Mammary epithelial cell (primary cell): ENCODE measurements at regions not wholly inside any gene's neighbourhood (a gene's known extent, or its start where the extent isn't known, plus 50 kb on each side); places are given as distances from the start of the nearest gene placed in this dataset.

ENCODE experiments used
- CTCF ChIP-seq, 2 donors: IDR thresholded peaks in 1 of 2; conservative IDR thresholded peaks in 1 of 2; 2 replicates each; pipeline ENCODE4 v1.5.1; 2011 to 2012; ENCODE audit warnings: inconsistent platforms in 2 of 2, low read length in 2 of 2, mild to moderate bottlenecking in 2 of 2, control low read depth in 1 of 2, low read depth in 1 of 2; ENCODE audit not compliant: insufficient read depth in 1 of 2; ENCODE audit errors: extremely low read depth in 1 of 2
- EZH2 ChIP-seq: IDR thresholded peaks from 2 replicates; pipeline ENCODE4 v1.6.1; 2012; ENCODE audit warnings: low read length, inconsistent platforms, borderline replicate concordance

GRCh38 chr13:81791641-81792040 is 1450.7 kb upstream of the SPRY2 start:
- TF ChIP-seq CTCF (conservative IDR thresholded peaks at IDR 0.05 in 1 of 2, IDR thresholded peaks at IDR 0.05 in 1 of 2; ENCODE audit: extremely low read depth in 1 of 2, insufficient read depth in 1 of 2, low read depth in 1 of 2, low read length in 2 of 2) (no peak), EZH2 (no peak)
